WTC11 (cell line): ENCODE measurements at regions not wholly inside any gene's neighbourhood (a gene's known extent, or its start where the extent isn't known, plus 50 kb on each side); places are given as distances from the start of the nearest gene placed in this dataset.

Experiments
- ATAC-seq: fragments of 200-7000 bp; cut with Tn5 transposase; 2 replicates; pipeline ENCODE4 v1.10.0; 2021; ENCODE audit warnings: mild to moderate bottlenecking, moderate library complexity
- CTCF ChIA-PET: fragments of 300-600 bp; sonication (Branson Sonifier 250); formaldehyde crosslinking; loops from one replicate; lab custom pipeline; 2021; ENCODE audit warnings: antibody characterized with exemption; lab: Charles Lee
- POLR2A ChIA-PET: fragments of 350-600 bp; sonication (Branson Sonifier 250); formaldehyde crosslinking; loops from one replicate; lab custom pipeline; 2021; ENCODE audit warnings: antibody characterized with exemption; lab: Charles Lee
- DNase-seq: peaks from one replicate; pipeline ENCODE4 v3.0.0; 2021; ENCODE audit warnings: low spot score
- H3K27ac Mint-ChIP-seq: 2 replicates; pipeline ENCODE4 v1.8.0; 2021; ENCODE audit warnings: mixed read lengths
- H3K27me3 Mint-ChIP-seq: 2 replicates; pipeline ENCODE4 v1.8.0; 2021; ENCODE audit warnings: low read depth, mild to moderate bottlenecking, moderate library complexity, mixed read lengths
- H3K36me3 Mint-ChIP-seq: 2 replicates; pipeline ENCODE4 v1.8.0; 2021; ENCODE audit warnings: mixed read lengths
- H3K4me1 Mint-ChIP-seq: 2 replicates; pipeline ENCODE4 v1.8.0; 2022; ENCODE audit warnings: mixed read lengths
- H3K4me3 Mint-ChIP-seq: 2 replicates; pipeline ENCODE4 v1.8.0; 2021; ENCODE audit warnings: mild to moderate bottlenecking, moderate library complexity, mixed read lengths
- H3K9me3 Mint-ChIP-seq: 2 replicates; pipeline ENCODE4 v1.8.0; 2021; ENCODE audit warnings: mixed read lengths
- AR ChIP-seq: fragments of 250-450 bp; sonication (Bioruptor Pico); IDR thresholded peaks from 2 replicates; pipeline ENCODE4 v1.9.0; 2021; ENCODE audit warnings: mild to moderate bottlenecking
- ATF1 ChIP-seq: sonication (generic); formaldehyde crosslinking; IDR thresholded peaks from 2 replicates; pipeline ENCODE4 v1.8.1; 2023; ENCODE audit warnings: mild to moderate bottlenecking, moderate library complexity, missing genetic modification reagents
- ESRRA ChIP-seq: sonication (generic); formaldehyde crosslinking; IDR thresholded peaks from 2 replicates; pipeline ENCODE4 v1.8.1; 2022; ENCODE audit warnings: mild to moderate bottlenecking, missing genetic modification reagents, borderline replicate concordance
- ETV6 ChIP-seq: sonication (generic); formaldehyde crosslinking; IDR thresholded peaks from 2 replicates; pipeline ENCODE4 v1.8.1; 2022; ENCODE audit warnings: mild to moderate bottlenecking, missing genetic modification reagents
- JUN ChIP-seq: sonication (generic); formaldehyde crosslinking; IDR thresholded peaks from 2 replicates; pipeline ENCODE4 v1.8.0; 2023; ENCODE audit warnings: mild to moderate bottlenecking, missing genetic modification reagents
- MXD4 ChIP-seq: fragments of 250-450 bp; sonication (Bioruptor Pico); IDR thresholded peaks from 2 replicates; pipeline ENCODE4 v1.8.0; 2021; ENCODE audit warnings: mild to moderate bottlenecking, moderate library complexity, borderline replicate concordance
- MYBL2 ChIP-seq: sonication (generic); formaldehyde crosslinking; IDR thresholded peaks from 2 replicates; pipeline ENCODE4 v1.8.1; 2023; ENCODE audit warnings: mild to moderate bottlenecking, moderate library complexity, missing genetic modification reagents
- NFATC4 ChIP-seq: fragments of 250-450 bp; sonication (Bioruptor Pico); IDR thresholded peaks from 2 replicates; pipeline ENCODE4 v1.9.0; 2021; ENCODE audit warnings: mild to moderate bottlenecking
- NR1H2 ChIP-seq: sonication (generic); formaldehyde crosslinking; IDR thresholded peaks from 2 replicates; pipeline ENCODE4 v1.9.0; 2021; ENCODE audit warnings: mild to moderate bottlenecking, moderate library complexity, missing genetic modification reagents
- NR3C1 ChIP-seq: sonication (generic); formaldehyde crosslinking; conservative IDR thresholded peaks from 2 replicates; pipeline ENCODE4 v1.8.1; 2023; ENCODE audit warnings: low read depth, mild to moderate bottlenecking, missing genetic modification reagents
- RELA ChIP-seq: sonication (generic); formaldehyde crosslinking; IDR thresholded peaks from 2 replicates; pipeline ENCODE4 v1.8.1; 2022; ENCODE audit warnings: missing genetic modification reagents, mild to moderate bottlenecking, borderline replicate concordance
- ZBTB21 ChIP-seq: sonication (generic); formaldehyde crosslinking; IDR thresholded peaks from 2 replicates; pipeline ENCODE4 v1.8.1; 2023; ENCODE audit warnings: mild to moderate bottlenecking, missing genetic modification reagents, borderline replicate concordance
- ZBTB43 ChIP-seq: sonication (generic); formaldehyde crosslinking; IDR thresholded peaks from 2 replicates; pipeline ENCODE4 v1.8.1; 2023; ENCODE audit warnings: mild to moderate bottlenecking, missing genetic modification reagents
- ZNF317 ChIP-seq: sonication (generic); formaldehyde crosslinking; IDR thresholded peaks from 2 replicates; pipeline ENCODE4 v1.8.1; 2023; ENCODE audit warnings: low read depth, mild to moderate bottlenecking, moderate library complexity, missing genetic modification reagents, borderline replicate concordance
- ZNF396 ChIP-seq: fragments of 250-450 bp; sonication (Bioruptor Pico); IDR thresholded peaks from 2 replicates; pipeline ENCODE4 v1.8.0; 2021; ENCODE audit warnings: mild to moderate bottlenecking, moderate library complexity, borderline replicate concordance
- ZNF416 ChIP-seq: fragments of 250-450 bp; sonication (Bioruptor Pico); IDR thresholded peaks from 2 replicates; pipeline ENCODE4 v1.9.0; 2021; ENCODE audit warnings: mild to moderate bottlenecking, inconsistent platforms
- ZNF423 ChIP-seq: fragments of 250-450 bp; sonication (Bioruptor Pico); IDR thresholded peaks from 2 replicates; pipeline ENCODE4 v2.1.2; 2022; ENCODE audit warnings: mild to moderate bottlenecking, moderate library complexity
- ZNF425 ChIP-seq: fragments of 250-450 bp; sonication (Bioruptor Pico); conservative IDR thresholded peaks from 2 replicates; pipeline ENCODE4 v1.9.0; 2021; ENCODE audit warnings: mild to moderate bottlenecking
- ZNF671 ChIP-seq: fragments of 250-450 bp; sonication (Bioruptor Pico); IDR thresholded peaks from 2 replicates; pipeline ENCODE4 v1.8.0; 2021; ENCODE audit warnings: mild to moderate bottlenecking
- TF ChIP-seq, protein P1 (sequence below): sonication (generic); formaldehyde crosslinking; IDR thresholded peaks from 2 replicates; pipeline ENCODE4 v1.8.1; 2022; ENCODE audit warnings: low read depth, mild to moderate bottlenecking, moderate library complexity, missing genetic modification reagents, borderline replicate concordance
- TF ChIP-seq, protein P2 (sequence below): fragments of 250-450 bp; sonication (Bioruptor Pico); IDR thresholded peaks from 2 replicates; pipeline ENCODE4 v1.9.0; 2021; ENCODE audit warnings: moderate library complexity, mild to moderate bottlenecking, inconsistent platforms, borderline replicate concordance
- TF ChIP-seq, protein P3 (sequence below): fragments of 200-600 bp; IDR thresholded peaks from 2 replicates; pipeline ENCODE4 v1.8.0; 2022; ENCODE audit warnings: antibody characterized with exemption
- TF ChIP-seq, protein P4 (sequence below): sonication (generic); formaldehyde crosslinking; IDR thresholded peaks from 2 replicates; pipeline ENCODE4 v1.8.0; 2023; ENCODE audit warnings: missing genetic modification reagents
- TF ChIP-seq, protein P5 (sequence below): sonication (generic); formaldehyde crosslinking; IDR thresholded peaks from 2 replicates; pipeline ENCODE4 v1.8.1; 2023; ENCODE audit warnings: mild to moderate bottlenecking, missing genetic modification reagents, moderate library complexity

DNA sequence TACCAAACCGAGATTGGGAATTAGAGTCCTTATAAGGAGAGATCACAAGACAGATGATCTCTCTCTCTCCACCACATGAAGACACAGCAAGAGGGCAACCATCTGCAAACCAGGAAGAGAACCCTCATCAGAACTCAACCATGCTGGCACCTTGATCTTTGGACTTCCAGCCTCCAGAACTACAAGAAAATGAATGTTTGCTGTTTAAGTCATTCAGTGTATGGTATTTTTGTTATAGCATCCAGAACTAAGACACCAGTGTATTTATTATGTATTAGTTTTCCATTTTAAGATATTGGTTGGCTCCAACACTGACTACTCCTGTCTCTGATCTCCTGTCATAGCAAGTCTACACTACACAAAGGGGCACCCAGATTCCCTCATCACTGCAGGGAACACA, 86.9 kb downstream of the CCDC34 start:
- no peaks in the 10 kb centered on the region; the same call in 1 of the 2 replicates for H3K27me3 Mint-ChIP-seq
- no peak overlapping the region for H3K4me3 Mint-ChIP-seq
- ATAC-seq (no peak), DNase-seq (no peak)
- no peaks in the 10 kb centered on the region for H3K4me1 Mint-ChIP-seq
- H3K27ac Mint-ChIP-seq, result no peak overlapping the region
- TF ChIP-seq ZBTB21 (no peak), MXD4 (CRISPR knock-in tag) (no peak), NR3C1 (CRISPR knock-in tag) (no peak), ZNF416 (CRISPR knock-in tag) (no peak), ETV6 (CRISPR knock-in tag) (no peak), ZNF423 (CRISPR knock-in tag) (no peak), ZNF396 (CRISPR knock-in tag) (no peak), ZNF671 (CRISPR knock-in tag) (no peak), NR1H2 (CRISPR knock-in tag) (no peak), NFATC4 (CRISPR knock-in tag) (no peak), ZNF425 (CRISPR knock-in tag) (no peak), MYBL2 (no peak), ZNF317 (CRISPR knock-in tag) (no peak), RELA (CRISPR knock-in tag) (no peak)
- TF ChIP-seq, protein P1, sequence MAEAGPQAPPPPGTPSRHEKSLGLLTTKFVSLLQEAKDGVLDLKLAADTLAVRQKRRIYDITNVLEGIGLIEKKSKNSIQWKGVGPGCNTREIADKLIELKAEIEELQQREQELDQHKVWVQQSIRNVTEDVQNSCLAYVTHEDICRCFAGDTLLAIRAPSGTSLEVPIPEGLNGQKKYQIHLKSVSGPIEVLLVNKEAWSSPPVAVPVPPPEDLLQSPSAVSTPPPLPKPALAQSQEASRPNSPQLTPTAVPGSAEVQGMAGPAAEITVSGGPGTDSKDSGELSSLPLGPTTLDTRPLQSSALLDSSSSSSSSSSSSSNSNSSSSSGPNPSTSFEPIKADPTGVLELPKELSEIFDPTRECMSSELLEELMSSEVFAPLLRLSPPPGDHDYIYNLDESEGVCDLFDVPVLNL, result no peak
- TF ChIP-seq, protein P2, sequence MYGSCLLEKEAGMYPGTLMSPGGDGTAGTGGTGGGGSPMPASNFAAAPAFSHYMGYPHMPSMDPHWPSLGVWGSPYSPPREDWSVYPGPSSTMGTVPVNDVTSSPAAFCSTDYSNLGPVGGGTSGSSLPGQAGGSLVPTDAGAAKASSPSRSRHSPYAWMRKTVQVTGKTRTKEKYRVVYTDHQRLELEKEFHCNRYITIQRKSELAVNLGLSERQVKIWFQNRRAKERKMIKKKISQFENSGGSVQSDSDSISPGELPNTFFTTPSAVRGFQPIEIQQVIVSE (CRISPR knock-in tag), result no peak
- TF ChIP-seq, protein P3, sequence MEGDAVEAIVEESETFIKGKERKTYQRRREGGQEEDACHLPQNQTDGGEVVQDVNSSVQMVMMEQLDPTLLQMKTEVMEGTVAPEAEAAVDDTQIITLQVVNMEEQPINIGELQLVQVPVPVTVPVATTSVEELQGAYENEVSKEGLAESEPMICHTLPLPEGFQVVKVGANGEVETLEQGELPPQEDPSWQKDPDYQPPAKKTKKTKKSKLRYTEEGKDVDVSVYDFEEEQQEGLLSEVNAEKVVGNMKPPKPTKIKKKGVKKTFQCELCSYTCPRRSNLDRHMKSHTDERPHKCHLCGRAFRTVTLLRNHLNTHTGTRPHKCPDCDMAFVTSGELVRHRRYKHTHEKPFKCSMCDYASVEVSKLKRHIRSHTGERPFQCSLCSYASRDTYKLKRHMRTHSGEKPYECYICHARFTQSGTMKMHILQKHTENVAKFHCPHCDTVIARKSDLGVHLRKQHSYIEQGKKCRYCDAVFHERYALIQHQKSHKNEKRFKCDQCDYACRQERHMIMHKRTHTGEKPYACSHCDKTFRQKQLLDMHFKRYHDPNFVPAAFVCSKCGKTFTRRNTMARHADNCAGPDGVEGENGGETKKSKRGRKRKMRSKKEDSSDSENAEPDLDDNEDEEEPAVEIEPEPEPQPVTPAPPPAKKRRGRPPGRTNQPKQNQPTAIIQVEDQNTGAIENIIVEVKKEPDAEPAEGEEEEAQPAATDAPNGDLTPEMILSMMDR, result no peak
- CTCF ChIA-PET, result interaction anchor here (3.4 kb wide), 1 partner anchor 20 kb away, joined by 12 read pairs; no protein-coding TSS in a partner anchor
- H3K36me3 Mint-ChIP-seq, result no peaks in the 10 kb centered on the region
- H3K9me3 Mint-ChIP-seq, result peaks cover 10% of the 10 kb centered on the region
- POLR2A ChIA-PET, result no interaction called here

DNA sequence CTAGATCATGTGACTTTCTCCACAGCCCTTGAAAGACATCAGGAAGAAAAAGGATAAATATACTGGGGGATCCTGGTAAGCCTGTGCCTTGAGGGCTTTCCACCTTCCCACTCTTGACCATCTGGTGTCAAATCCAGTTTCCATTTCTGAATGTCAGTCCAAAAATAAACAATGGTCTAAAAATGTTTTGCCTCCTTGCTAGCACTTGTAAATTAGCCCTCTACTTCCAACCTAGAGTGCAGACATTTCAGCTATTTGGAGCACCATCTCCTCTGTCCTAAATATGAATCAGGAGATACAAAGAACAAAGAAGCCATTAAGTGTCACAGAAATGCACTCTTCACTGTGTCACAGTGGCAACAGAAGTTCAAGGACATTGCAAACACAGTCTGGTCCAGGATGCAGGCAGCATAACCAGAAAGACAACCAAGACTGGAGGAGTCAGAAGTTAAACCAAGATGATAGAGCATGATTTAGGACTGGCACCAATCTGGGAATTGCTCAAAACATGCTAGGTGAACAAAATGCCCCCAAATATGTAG, 88.1 kb downstream of the CCDC34 start:
- no peaks in the 10 kb centered on the region for H3K36me3 Mint-ChIP-seq
- DNase-seq (no peak), ATAC-seq (no peak)
- no peak overlapping the region for H3K4me3 Mint-ChIP-seq
- POLR2A ChIA-PET, result no interaction called here
- H3K9me3 Mint-ChIP-seq, result peaks cover 10% of the 10 kb centered on the region
- H3K27me3 Mint-ChIP-seq, result no peaks in the 10 kb centered on the region; the same call in 1 of the 2 replicates
- no peak overlapping the region for H3K27ac Mint-ChIP-seq
- CTCF ChIA-PET, result interaction anchor here (1.2 kb wide), 1 partner anchor 21 kb away, joined by 4 read pairs; no protein-coding TSS in a partner anchor
- no peaks in the 10 kb centered on the region for H3K4me1 Mint-ChIP-seq
- TF ChIP-seq ESRRA (no peak), ATF1 (CRISPR knock-in tag) (no peak), MXD4 (CRISPR knock-in tag) (no peak), AR (CRISPR knock-in tag) (no peak), JUN (no peak), ZBTB43 (CRISPR knock-in tag) (no peak)
- TF ChIP-seq, protein P4, sequence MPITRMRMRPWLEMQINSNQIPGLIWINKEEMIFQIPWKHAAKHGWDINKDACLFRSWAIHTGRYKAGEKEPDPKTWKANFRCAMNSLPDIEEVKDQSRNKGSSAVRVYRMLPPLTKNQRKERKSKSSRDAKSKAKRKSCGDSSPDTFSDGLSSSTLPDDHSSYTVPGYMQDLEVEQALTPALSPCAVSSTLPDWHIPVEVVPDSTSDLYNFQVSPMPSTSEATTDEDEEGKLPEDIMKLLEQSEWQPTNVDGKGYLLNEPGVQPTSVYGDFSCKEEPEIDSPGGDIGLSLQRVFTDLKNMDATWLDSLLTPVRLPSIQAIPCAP (CRISPR knock-in tag), result no peak
- TF ChIP-seq, protein P5, sequence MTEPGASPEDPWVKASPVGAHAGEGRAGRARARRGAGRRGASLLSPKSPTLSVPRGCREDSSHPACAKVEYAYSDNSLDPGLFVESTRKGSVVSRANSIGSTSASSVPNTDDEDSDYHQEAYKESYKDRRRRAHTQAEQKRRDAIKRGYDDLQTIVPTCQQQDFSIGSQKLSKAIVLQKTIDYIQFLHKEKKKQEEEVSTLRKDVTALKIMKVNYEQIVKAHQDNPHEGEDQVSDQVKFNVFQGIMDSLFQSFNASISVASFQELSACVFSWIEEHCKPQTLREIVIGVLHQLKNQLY, result no peak
